ENCODE measurements at regions not wholly inside any gene's neighbourhood (a gene's known extent, or its start where the extent isn't known, plus 50 kb on each side); places are given as distances from the start of the nearest gene placed in this dataset.

DNA sequence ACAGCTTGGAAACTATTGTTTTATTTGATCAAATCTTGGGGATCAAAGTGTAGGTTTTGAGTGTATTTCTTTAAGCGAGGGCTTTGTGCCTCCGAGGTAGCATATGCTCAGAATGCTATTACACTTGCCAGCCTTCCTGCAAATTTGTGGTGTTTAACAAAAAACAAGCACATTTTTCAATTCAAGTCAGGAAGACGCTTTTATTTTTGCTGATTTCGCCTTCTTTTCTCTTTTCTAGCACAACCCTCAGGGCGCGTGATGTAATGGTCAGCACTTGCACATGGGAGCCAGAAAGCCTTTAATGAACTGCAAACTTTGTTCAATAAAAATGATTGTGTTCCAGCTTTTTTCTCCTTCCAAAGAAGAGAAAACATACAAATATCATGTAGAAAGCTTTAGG lies 466.5 kb downstream of the PRKD1 start (continued):
- TF ChIP-seq, protein P1, sequence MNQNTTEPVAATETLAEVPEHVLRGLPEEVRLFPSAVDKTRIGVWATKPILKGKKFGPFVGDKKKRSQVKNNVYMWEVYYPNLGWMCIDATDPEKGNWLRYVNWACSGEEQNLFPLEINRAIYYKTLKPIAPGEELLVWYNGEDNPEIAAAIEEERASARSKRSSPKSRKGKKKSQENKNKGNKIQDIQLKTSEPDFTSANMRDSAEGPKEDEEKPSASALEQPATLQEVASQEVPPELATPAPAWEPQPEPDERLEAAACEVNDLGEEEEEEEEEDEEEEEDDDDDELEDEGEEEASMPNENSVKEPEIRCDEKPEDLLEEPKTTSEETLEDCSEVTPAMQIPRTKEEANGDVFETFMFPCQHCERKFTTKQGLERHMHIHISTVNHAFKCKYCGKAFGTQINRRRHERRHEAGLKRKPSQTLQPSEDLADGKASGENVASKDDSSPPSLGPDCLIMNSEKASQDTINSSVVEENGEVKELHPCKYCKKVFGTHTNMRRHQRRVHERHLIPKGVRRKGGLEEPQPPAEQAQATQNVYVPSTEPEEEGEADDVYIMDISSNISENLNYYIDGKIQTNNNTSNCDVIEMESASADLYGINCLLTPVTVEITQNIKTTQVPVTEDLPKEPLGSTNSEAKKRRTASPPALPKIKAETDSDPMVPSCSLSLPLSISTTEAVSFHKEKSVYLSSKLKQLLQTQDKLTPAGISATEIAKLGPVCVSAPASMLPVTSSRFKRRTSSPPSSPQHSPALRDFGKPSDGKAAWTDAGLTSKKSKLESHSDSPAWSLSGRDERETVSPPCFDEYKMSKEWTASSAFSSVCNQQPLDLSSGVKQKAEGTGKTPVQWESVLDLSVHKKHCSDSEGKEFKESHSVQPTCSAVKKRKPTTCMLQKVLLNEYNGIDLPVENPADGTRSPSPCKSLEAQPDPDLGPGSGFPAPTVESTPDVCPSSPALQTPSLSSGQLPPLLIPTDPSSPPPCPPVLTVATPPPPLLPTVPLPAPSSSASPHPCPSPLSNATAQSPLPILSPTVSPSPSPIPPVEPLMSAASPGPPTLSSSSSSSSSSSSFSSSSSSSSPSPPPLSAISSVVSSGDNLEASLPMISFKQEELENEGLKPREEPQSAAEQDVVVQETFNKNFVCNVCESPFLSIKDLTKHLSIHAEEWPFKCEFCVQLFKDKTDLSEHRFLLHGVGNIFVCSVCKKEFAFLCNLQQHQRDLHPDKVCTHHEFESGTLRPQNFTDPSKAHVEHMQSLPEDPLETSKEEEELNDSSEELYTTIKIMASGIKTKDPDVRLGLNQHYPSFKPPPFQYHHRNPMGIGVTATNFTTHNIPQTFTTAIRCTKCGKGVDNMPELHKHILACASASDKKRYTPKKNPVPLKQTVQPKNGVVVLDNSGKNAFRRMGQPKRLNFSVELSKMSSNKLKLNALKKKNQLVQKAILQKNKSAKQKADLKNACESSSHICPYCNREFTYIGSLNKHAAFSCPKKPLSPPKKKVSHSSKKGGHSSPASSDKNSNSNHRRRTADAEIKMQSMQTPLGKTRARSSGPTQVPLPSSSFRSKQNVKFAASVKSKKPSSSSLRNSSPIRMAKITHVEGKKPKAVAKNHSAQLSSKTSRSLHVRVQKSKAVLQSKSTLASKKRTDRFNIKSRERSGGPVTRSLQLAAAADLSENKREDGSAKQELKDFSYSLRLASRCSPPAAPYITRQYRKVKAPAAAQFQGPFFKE (tag by site-specific recombination; IDR thresholded peaks at IDR 0.05; ENCODE audit: borderline replicate concordance), result no peak
- TF ChIP-seq ZNF132 (tag by site-specific recombination; IDR thresholded peaks at IDR 0.05; ENCODE audit: borderline replicate concordance), result no peak
- no peak for TF ChIP-seq ZNF639 (tag by site-specific recombination; IDR thresholded peaks at IDR 0.05)
- no peak for TF ChIP-seq ZNF600 (tag by site-specific recombination; IDR thresholded peaks at IDR 0.05)
- TF ChIP-seq ZNF777 (tag by site-specific recombination; IDR thresholded peaks at IDR 0.05; ENCODE audit: borderline replicate concordance), result no peak

DNA sequence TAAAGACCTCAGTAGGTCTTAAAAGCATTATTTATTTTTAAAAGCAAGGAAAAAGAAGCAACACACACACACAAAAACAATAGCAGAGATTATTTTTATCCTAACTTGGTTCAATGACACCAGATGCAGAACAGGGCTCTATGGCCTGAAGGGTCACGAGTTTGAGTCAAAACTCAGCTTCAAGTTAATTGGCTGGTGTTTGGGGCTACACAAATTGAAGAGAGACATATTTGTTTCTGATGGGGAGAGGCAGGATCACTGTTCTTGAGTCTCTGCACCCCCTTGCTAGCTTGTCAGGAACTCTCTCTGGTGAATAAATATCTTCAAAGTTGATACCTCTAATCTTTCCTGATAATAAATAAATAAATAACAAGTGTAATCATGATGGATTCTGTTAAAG lies 466.1 kb downstream of the PRKD1 start:
- Histone ChIP-seq H3K9me3 (ENCODE audit: control insufficient read depth, insufficient read depth, low read depth, low read length) (no peaks in the 10 kb centered on the region), H3K36me3 (ENCODE audit: control insufficient read depth in 2 of 2, insufficient read depth in 1 of 2, low read length in 2 of 2) (no peaks in the 10 kb centered on the region), H3K27ac (ENCODE audit: extremely low read depth, low read depth, low read length) (no peak overlapping the region), H3K4me3 (ENCODE audit: low read depth, low read length) (no peak overlapping the region), H3K4me1 (ENCODE audit: control insufficient read depth, insufficient read depth, low read length) (no peaks in the 10 kb centered on the region)
- ChIA-PET POLR2A (no interaction called here), CTCF (no interaction called here)
- TF ChIP-seq ZNF677 (tag by site-specific recombination; IDR thresholded peaks at IDR 0.05) (no peak), ZNF777 (tag by site-specific recombination; IDR thresholded peaks at IDR 0.05; ENCODE audit: borderline replicate concordance) (no peak), ZNF248 (tag by site-specific recombination; IDR thresholded peaks at IDR 0.05) (no peak), MYNN (tag by site-specific recombination; IDR thresholded peaks at IDR 0.05; ENCODE audit: borderline replicate concordance) (no peak), ZNF549 (tag by site-specific recombination; IDR thresholded peaks at IDR 0.05) (no peak), SP2 (tag by site-specific recombination; IDR thresholded peaks at IDR 0.05) (no peak), ZNF529 (tag by site-specific recombination; IDR thresholded peaks at IDR 0.05; ENCODE audit: insufficient replicate concordance) (no peak), ZNF138 (tag by site-specific recombination; IDR thresholded peaks at IDR 0.05; ENCODE audit: borderline replicate concordance) (no peak), ZSCAN16 (tag by site-specific recombination; IDR thresholded peaks at IDR 0.05) (no peak), ZNF501 (tag by site-specific recombination; IDR thresholded peaks at IDR 0.05) (no peak), ZNF626 (tag by site-specific recombination; IDR thresholded peaks at IDR 0.05) (no peak), ZNF548 (tag by site-specific recombination; IDR thresholded peaks at IDR 0.05) (no peak), ZNF24 (tag by site-specific recombination; IDR thresholded peaks at IDR 0.05) (no peak)

- Histone ChIP-seq H3K9me3 (ENCODE audit: control insufficient read depth, insufficient read depth, low read depth, low read length) (no peaks in the 10 kb centered on the region), H3K4me1 (ENCODE audit: control insufficient read depth, insufficient read depth, low read length) (no peaks in the 10 kb centered on the region), H3K36me3 (ENCODE audit: control insufficient read depth in 2 of 2, insufficient read depth in 1 of 2, low read length in 2 of 2) (no peaks in the 10 kb centered on the region), H3K27ac (ENCODE audit: extremely low read depth, low read depth, low read length) (no peak overlapping the region), H3K4me3 (ENCODE audit: low read depth, low read length) (no peak overlapping the region)
- POLR2A ChIA-PET, result no interaction called here
- CTCF ChIA-PET, result interaction anchor here (1.0 kb wide), 1 partner anchor 26 kb away, joined by 4 read pairs; no protein-coding TSS in a partner anchor
- TF ChIP-seq ZNF621 (tag by site-specific recombination; IDR thresholded peaks at IDR 0.05) (no peak), FEZF1 (tag by site-specific recombination; IDR thresholded peaks at IDR 0.05) (no peak), EGR2 (tag by site-specific recombination; IDR thresholded peaks at IDR 0.05; ENCODE audit: low read depth) (no peak), ZNF660 (tag by site-specific recombination; IDR thresholded peaks at IDR 0.05) (no peak), ZNF174 (tag by site-specific recombination; IDR thresholded peaks at IDR 0.05) (no peak), ZFP41 (tag by site-specific recombination; IDR thresholded peaks at IDR 0.05; ENCODE audit: borderline replicate concordance) (no peak), ZNF670 (tag by site-specific recombination; IDR thresholded peaks at IDR 0.05; ENCODE audit: low read depth) (no peak), INSM2 (tag by site-specific recombination; IDR thresholded peaks at IDR 0.05) (no peak)
Measured at GRCh38 chr14:29462321-29462720, 465.3 kb downstream of the PRKD1 start.
